ENCODE measurements at regions not wholly inside any gene's neighbourhood (a gene's known extent, or its start where the extent isn't known, plus 50 kb on each side); places are given as distances from the start of the nearest gene placed in this dataset.
"Not testable (repeated sequence)": the region's sequence is repeated elsewhere in the genome, so short reads cannot be mapped to it uniquely, and the experiment has no call there.

GRCh38 chr7:112982441-112983063, 104.1 kb downstream of the GPR85 start:
- DNase-seq (ENCODE audit: low read depth in 2 of 2): no peak

DNA sequence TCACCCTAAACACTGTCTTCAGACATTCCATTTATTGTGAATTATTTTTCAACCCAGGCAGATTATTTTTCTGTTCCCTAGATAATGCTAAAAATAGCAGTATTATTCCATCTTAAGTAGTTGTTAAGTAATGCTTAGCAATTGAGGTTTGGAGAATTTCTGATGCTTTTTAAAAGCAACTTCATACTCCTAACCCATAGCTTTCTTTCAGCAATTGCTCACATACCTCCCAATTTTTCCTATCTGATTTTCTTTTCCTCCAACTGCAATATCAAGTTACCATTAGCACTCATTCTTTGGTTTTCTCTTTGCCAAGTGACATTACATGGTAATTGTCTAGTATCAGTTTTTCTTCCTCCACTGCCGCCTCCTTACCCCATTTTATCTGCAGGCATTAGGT, 104.7 kb downstream of the GPR85 start:
- no peak for DNase-seq (ENCODE audit: low read depth in 2 of 2)

GRCh38 chr7:112979055-112979454, 107.6 kb downstream of the GPR85 start:
- not testable (repeated sequence) for DNase-seq (ENCODE audit: low read depth in 2 of 2)

DNA sequence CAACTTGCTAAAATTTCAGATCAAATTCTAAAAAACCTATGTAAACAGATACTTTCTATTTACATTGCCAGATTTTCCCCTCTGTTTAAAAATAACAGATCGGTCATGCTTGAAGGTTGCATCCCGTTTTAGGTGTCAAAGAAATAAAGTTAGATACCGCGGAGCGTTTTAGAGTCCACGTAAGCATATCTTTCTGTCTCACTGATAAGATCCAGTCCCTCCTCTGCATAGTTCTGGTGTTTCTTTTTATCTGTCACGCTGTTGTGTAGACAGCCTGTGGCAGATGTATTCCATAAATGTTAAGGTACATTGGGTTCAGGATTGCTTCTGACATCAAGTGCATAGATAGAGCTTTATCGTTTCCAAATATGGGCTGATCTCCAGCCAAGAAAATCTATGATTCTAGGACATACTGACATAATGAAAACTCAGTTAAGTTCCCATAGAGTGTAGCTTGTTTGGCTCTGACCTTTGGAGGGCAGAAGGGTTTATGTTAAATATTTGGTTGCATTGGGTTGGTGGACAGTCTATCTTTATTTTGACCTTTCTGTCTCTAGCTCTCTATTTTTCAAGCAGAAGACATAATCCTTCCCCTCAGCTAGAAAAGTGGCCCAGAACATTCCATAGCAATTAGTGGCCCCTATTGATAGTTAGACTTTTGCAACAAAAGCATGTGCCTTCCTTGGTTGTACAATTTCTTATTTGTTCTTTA, 109.2 kb downstream of the GPR85 start:
- DNase-seq (ENCODE audit: low read depth in 2 of 2): not testable (repeated sequence)

DNA sequence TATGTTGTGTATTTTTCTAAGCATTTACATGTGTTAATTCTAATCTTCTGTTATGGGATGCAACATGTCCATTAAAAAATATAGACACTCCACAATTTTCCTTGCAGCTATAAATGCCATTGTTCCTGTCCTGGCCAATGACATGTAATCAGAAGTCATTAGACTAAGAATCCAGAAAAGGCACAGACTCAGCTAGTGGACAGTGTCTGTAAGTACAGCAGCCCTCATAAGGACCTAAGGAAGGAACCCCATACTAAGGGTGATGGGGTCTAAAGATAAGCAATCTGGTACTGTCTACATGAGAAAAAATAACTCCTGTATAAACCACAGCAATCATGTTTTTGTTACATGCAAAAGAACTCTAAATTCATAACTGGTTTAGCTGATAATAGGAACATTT, 115.9 kb downstream of the GPR85 start:
- DNase-seq (ENCODE audit: low read depth in 2 of 2): no peak

DNA sequence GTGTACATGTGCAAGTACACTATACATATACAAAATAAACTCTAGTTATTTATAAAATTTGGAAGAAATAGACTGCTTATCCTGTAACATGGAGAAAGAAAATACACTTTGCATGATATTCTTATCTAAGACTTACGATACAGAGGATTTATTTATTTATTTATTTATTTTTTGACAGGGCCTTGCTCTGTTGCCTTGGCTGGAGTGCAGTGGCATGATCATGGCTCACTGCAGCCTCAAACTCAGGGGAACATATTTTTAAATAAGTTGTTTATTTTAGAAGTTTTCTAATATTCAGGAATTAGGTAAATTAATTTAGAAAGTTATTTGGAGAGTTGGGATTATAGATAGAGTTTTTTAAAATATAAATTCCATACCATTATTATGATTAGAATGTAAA, 116.7 kb downstream of the GPR85 start:
- DNase-seq (ENCODE audit: low read depth in 2 of 2): no peak

DNA sequence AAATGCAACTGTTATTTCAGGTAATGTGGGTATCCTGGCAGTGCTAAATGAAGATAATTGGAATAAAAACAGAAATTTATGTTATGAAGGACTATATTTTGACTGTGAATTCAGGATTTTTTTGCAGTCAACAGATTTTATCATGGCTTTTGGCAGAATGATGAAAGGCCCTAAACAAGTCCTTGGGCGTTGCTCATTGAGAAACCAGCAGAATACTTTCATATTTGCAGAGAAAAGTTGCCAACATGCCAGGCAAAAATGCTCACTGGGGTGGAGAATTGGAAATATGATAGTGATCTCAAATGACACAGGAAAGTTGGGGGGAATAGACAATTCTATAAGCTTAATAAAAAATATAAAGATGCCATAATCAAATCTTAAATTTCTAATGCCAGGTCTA, 121.1 kb downstream of the GPR85 start:
- DNase-seq (ENCODE audit: low read depth in 2 of 2): no peak

- no peak for DNase-seq (ENCODE audit: low read depth in 2 of 2)
These were observed 123.0 kb downstream of the GPR85 start for GRCh38 chr7:112963634-112964033.

DNA sequence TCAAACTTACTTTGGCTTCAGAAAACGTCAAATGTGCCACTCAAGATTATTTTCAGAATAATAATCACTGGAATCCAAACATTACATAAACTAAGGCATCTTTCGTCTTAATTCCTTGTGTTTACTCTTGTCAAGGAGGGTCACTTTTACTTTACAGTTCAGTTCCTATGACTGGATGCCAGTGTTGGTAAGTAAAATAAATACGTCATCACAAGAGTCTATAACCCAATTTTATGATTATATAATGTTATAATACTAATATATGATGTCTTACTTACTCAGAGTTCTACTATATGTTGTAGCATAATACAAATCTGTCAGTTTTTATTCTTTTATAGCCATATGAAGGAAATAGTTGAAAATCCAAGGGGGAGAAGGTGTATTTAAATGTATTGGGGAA, 123.8 kb downstream of the GPR85 start:
- no peak for DNase-seq (ENCODE audit: low read depth in 2 of 2)

GRCh38 chr7:112959276-112959675, 127.4 kb downstream of the GPR85 start:
- no peak for DNase-seq (ENCODE audit: low read depth in 2 of 2)

GRCh38 chr7:112958775-112959174, 127.9 kb downstream of the GPR85 start:
- no peak for DNase-seq (ENCODE audit: low read depth in 2 of 2)

- no peak for DNase-seq (ENCODE audit: low read depth in 2 of 2)
These were observed 128.7 kb downstream of the GPR85 start for GRCh38 chr7:112957901-112958300.

DNA sequence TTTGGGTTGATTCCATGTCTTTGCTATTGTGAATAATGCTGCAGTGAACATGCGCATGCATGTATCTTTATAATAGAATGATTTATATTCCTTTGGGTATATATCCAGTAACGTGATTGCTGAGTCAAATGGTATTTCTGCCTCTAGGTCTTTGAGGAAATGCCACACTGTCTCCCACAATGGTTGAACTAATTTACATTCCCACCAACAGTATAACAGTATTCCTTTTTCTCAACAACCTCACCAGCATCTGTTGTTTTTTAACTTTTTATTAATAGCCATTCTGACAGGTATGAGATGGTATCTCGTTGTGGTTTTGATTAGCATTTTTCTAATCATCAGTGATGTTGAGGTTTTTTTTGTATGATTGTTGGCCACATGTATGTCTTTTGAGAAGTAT, 133.6 kb downstream of the GPR85 start:
- DNase-seq (ENCODE audit: low read depth in 2 of 2): not testable (repeated sequence)

- no peak for DNase-seq (ENCODE audit: low read depth in 2 of 2)
These were observed 135.6 kb downstream of the GPR85 start for GRCh38 chr7:112951070-112951469.

GRCh38 chr7:112949682-112950081, 136.9 kb downstream of the GPR85 start:
- DNase-seq (ENCODE audit: low read depth in 2 of 2): not testable (repeated sequence)

GRCh38 chr7:112946350-112946749, 140.3 kb downstream of the GPR85 start:
- no peak for DNase-seq (ENCODE audit: low read depth in 2 of 2)

DNA sequence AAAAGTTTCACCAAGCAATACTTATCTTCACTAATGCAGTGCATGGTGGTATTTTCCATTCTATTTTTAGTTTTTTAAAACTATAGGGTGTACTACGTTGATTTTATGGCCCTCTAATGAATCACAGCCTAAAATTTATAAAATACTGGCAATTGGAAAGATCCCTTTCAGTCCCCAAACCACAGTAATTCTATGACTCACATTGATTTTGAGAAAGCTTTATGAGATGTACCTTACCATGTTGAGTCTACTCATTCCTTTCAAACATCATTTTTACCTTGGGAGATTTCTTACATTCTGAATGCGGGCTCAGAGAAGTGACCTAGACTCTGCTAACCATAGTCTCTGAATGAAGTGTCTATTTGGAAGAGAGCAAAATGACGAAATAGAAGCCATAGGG, 141.6 kb downstream of the GPR85 start:
- DNase-seq (ENCODE audit: low read depth in 2 of 2): no peak

GRCh38 chr7:112942981-112943380, 143.6 kb downstream of the GPR85 start:
- DNase-seq (ENCODE audit: low read depth in 2 of 2): no peak

GRCh38 chr7:112942125-112942524, 144.5 kb downstream of the GPR85 start:
- DNase-seq (ENCODE audit: low read depth in 2 of 2): not testable (repeated sequence)

DNA sequence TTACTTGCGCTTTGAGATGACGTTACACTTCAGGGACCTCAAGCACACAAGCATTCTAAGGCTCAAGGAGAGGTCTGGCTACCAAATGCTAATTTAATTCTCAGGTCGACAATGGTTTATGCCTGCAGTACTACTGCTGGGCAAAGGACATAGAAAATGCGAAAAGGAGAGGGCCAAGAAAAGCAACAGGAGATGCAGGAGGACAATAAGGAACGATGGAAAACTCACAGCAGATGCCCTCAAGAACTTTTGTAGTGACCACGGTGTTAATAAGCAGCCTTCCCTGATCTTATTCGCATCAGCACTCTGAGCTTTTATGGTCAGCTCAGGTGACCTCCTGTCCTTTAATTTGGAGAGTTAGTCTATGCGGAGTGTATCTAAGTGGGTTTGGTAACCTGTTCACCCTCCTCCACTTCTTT, 146.3 kb downstream of the GPR85 start:
- no peak for DNase-seq (ENCODE audit: low read depth in 2 of 2)

DNA sequence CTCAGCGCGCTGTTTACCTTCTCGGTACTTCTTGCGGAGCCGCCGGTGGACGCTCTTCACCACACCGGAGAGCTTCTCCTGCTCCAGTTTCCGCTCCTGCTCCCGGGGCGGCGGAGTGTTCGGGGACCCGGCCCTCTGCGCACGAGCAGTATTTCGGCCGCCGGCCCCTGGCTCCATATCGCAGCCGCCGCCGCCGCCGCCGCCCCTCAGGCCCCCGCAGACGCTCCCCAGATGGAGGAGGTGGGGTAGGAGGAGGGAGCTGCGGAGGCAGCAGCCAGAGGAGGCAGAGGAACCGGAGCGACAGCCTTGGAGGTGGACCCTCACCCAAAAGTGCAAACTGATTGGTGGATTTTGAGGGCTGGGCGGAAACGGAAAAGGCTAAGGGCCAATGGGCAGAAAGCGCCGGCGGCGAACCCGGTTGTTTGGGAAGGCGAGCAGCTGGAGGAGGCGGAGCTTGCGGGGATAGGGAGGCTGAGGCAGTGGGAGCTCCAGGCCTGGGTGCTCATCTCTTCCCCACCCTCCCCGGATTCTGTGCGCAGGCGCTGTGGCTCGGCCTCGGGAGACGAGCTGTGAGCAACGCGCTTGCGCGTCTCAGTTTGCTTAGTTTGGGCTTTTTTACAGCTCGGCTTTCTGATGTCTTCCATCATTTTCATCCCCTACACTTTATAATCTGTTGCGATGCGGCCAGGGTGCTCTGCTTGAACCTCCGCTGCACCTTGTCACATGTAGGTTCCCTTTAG, 146.9 kb downstream of the GPR85 start:
- peak; percentile 96 to 99 for DNase-seq (ENCODE audit: low read depth in 2 of 2)

GRCh38 chr7:112938863-112939573, 147.6 kb downstream of the GPR85 start:
- peak in 1 of 2 donors; percentile 16 for DNase-seq (ENCODE audit: low read depth in 2 of 2)
